Endodermal cell (in vitro differentiated cells): ENCODE measurements at regions not wholly inside any gene's neighbourhood (a gene's known extent, or its start where the extent isn't known, plus 50 kb on each side); places are given as distances from the start of the nearest gene placed in this dataset.

Experiments
- DNase-seq: peaks from one replicate; pipeline ENCODE4 v3.0.0-alpha.2; 2017
- H3K27ac ChIP-seq: 2 replicates; pipeline ENCODE4 v1.5.1; 2013; ENCODE audit warnings: mild to moderate bottlenecking, low read depth, low read length, moderate library complexity
- H3K27me3 ChIP-seq: 2 replicates; pipeline ENCODE4 v1.6.1; 2013; ENCODE audit warnings: mild to moderate bottlenecking, low read length, moderate library complexity; ENCODE audit not compliant: insufficient read depth, control insufficient read depth, poor library complexity, severe bottlenecking
- H3K36me3 ChIP-seq: 2 replicates; pipeline ENCODE4 v1.7.0; 2013; ENCODE audit warnings: mild to moderate bottlenecking, low read length, moderate library complexity; ENCODE audit not compliant: control insufficient read depth, insufficient read depth
- H3K4me1 ChIP-seq: one replicate; pipeline ENCODE4 v1.7.0; 2013; ENCODE audit warnings: low read length; ENCODE audit not compliant: control insufficient read depth, insufficient read depth
- H3K4me3 ChIP-seq: 2 replicates; pipeline ENCODE4 v1.5.1; 2013; ENCODE audit warnings: mild to moderate bottlenecking, low read length, moderate library complexity
- H3K9ac ChIP-seq: 2 replicates; pipeline ENCODE4 v1.6.1; 2013; ENCODE audit warnings: mild to moderate bottlenecking, low read length, moderate library complexity; ENCODE audit not compliant: poor library complexity, severe bottlenecking; ENCODE audit errors: extremely low read depth
- H3K9me3 ChIP-seq: 2 replicates; pipeline ENCODE4 v1.6.1; 2013; ENCODE audit warnings: mild to moderate bottlenecking, low read length, moderate library complexity; ENCODE audit not compliant: control insufficient read depth
- H3K27ac Mint-ChIP-seq: 2 replicates; pipeline ENCODE4 v1.8.0; 2020; ENCODE audit warnings: mixed read lengths
- H3K27me3 Mint-ChIP-seq: 2 replicates; pipeline ENCODE4 v1.8.0; 2021; ENCODE audit warnings: mild to moderate bottlenecking, mixed read lengths; ENCODE audit not compliant: insufficient read depth
- H3K36me3 Mint-ChIP-seq: 2 replicates; pipeline ENCODE4 v1.8.0; 2020; ENCODE audit warnings: low read depth, mixed read lengths
- H3K4me1 Mint-ChIP-seq: 2 replicates; pipeline ENCODE4 v1.8.0; 2020; ENCODE audit warnings: mixed read lengths
- H3K4me3 Mint-ChIP-seq: 2 replicates; pipeline ENCODE4 v1.8.0; 2020; ENCODE audit warnings: mild to moderate bottlenecking, moderate library complexity, mixed read lengths
- H3K9me3 Mint-ChIP-seq: 2 replicates; pipeline ENCODE4 v1.8.0; 2020; ENCODE audit warnings: mild to moderate bottlenecking, mixed read lengths
- CTCF ChIP-seq: fragments of 200-600 bp; sonication (generic); conservative IDR thresholded peaks from 2 replicates; pipeline ENCODE4 v1.5.0; 2021; ENCODE audit warnings: antibody characterized with exemption, mild to moderate bottlenecking
- WGBS, 2 experiments: methylation state at CpG; one replicate each; pipeline versions ENCODE4 v1.1.5 to v1.1.7; 2013; ENCODE audit warnings: missing lambda C conversion rate in 2 of 2, mixed read lengths in 1 of 2; ENCODE audit not compliant: insufficient coverage in 1 of 2, insufficient read length in 1 of 2; 5-methylcytosine and 5-hydroxymethylcytosine counted together

DNA sequence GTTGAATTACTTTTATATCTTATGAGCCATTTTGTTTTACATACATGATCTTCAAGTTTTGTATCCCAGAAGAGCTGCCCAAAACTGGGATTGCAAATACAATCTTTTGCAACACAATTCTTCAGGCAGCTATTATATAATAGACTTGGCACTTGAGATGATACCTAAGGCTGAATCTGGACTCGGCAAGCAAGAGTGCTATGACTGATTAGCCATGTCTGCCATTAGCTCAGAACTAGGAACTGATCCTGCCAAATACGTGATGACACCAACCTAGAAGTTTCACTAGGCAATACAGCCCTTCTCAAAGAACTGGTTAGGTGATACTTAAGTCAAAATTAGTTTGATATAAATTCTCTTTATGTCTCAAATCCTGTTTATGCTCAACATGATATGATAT lies 619.6 kb downstream of the CPS1 start:
- no peaks in the 10 kb centered on the region for H3K27me3 ChIP-seq
- H3K27me3 Mint-ChIP-seq, result no peaks in the 10 kb centered on the region
- no peak for DNase-seq
- no peak overlapping the region for H3K27ac Mint-ChIP-seq
- no peaks in the 10 kb centered on the region for H3K36me3 ChIP-seq
- WGBS, 2 experiments, result 84 to 100% methylated on average over 2 of the region's 2 CpGs
- H3K27ac ChIP-seq, result no peak overlapping the region
- no peak overlapping the region for H3K4me3 ChIP-seq
- H3K9me3 Mint-ChIP-seq, result no peaks in the 10 kb centered on the region
- no peaks in the 10 kb centered on the region for H3K9me3 ChIP-seq
- no peak overlapping the region for H3K4me3 Mint-ChIP-seq
- no peaks in the 10 kb centered on the region for H3K36me3 Mint-ChIP-seq
- H3K4me1 ChIP-seq, result no peaks in the 10 kb centered on the region
- no peak overlapping the region for H3K9ac ChIP-seq
- H3K4me1 Mint-ChIP-seq, result no peaks in the 10 kb centered on the region
- no peak for TF ChIP-seq CTCF

DNA sequence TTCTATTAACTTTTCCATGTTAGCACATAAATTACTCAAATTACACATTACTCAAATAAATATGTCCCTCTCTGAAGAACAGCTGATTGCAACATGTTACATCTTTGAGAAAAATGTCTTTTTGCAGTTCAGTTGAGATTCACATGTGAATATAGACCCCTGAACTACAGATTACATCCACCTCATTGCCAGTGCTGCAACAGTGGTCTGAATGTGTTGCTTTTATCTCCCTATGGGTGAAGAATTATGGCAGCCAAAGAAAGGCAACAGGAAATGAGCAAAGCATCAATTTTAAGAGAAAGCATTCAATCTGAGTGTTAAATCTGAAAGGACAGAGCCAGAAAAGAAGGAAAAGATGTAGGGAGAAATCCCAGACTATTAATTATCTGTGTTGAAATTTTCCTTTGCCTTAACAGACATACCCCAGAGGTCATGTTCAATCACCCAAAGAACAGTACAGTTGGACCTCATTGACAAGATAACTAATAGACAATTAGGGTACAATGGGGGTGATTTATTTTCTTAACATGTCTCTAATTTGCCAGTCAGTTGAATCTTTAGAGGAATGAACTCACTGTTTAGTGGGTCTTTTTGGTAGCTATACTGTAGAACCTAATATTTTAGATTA lies 620.2 kb downstream of the CPS1 start:
- H3K4me1 Mint-ChIP-seq, result no peaks in the 10 kb centered on the region
- no peak for DNase-seq

GRCh38 chr2:211181626-211182025 lies 625.2 kb downstream of the CPS1 start:
- Histone ChIP-seq H3K4me3 (no peak overlapping the region), H3K9me3 (no peaks in the 10 kb centered on the region), H3K4me1 (no peaks in the 10 kb centered on the region), H3K36me3 (no peaks in the 10 kb centered on the region), H3K27ac (no peak overlapping the region), H3K27me3 (peaks cover 12% of the 10 kb centered on the region), H3K9ac (no peak overlapping the region)
- WGBS, 2 experiments, result 82 to 89% methylated on average over 5 of the region's 5 CpGs
- H3K9me3 Mint-ChIP-seq, result no peaks in the 10 kb centered on the region
- TF ChIP-seq CTCF, result no peak
- H3K27me3 Mint-ChIP-seq, result peaks cover 5% of the 10 kb centered on the region
- no peak for DNase-seq
- H3K4me3 Mint-ChIP-seq, result no peak overlapping the region
- H3K36me3 Mint-ChIP-seq, result no peaks in the 10 kb centered on the region
- no peaks in the 10 kb centered on the region for H3K4me1 Mint-ChIP-seq
- no peak overlapping the region for H3K27ac Mint-ChIP-seq

More for the DNA sequence above, 620.2 kb downstream of the CPS1 start:
- no peak overlapping the region for H3K4me3 ChIP-seq
- Mint-ChIP-seq H3K4me3 (no peak overlapping the region), H3K27me3 (no peaks in the 10 kb centered on the region), H3K36me3 (no peaks in the 10 kb centered on the region), H3K27ac (no peak overlapping the region), H3K9me3 (no peaks in the 10 kb centered on the region)
- no peak for TF ChIP-seq CTCF
- H3K9ac ChIP-seq, result no peak overlapping the region
- H3K36me3 ChIP-seq, result no peaks in the 10 kb centered on the region
- no peaks in the 10 kb centered on the region for H3K4me1 ChIP-seq
- no peaks in the 10 kb centered on the region for H3K9me3 ChIP-seq
- H3K27me3 ChIP-seq, result no peaks in the 10 kb centered on the region
- H3K27ac ChIP-seq, result no peak overlapping the region
